ENCODE measurements at regions not wholly inside any gene's neighbourhood (a gene's known extent, or its start where the extent isn't known, plus 50 kb on each side); places are given as distances from the start of the nearest gene placed in this dataset.

- DNase-seq (ENCODE audit: low spot score), result no peak
- no peak for TF ChIP-seq CTCF (IDR thresholded peaks at IDR 0.05; ENCODE audit: extremely low read depth, missing control alignments)
Observed at GRCh38 chr7:46186131-46186530, 265.1 kb upstream of the IGFBP3 start.

GRCh38 chr7:46179061-46179610 lies 258.1 kb upstream of the IGFBP3 start:
- DNase-seq (ENCODE audit: low spot score), result no peak
- TF ChIP-seq CTCF (IDR thresholded peaks at IDR 0.05; ENCODE audit: extremely low read depth, missing control alignments), result no peak

GRCh38 chr7:46178661-46179060 lies 257.6 kb upstream of the IGFBP3 start:
- DNase-seq (ENCODE audit: low spot score), result no peak

GRCh38 chr7:46177821-46178220 lies 256.7 kb upstream of the IGFBP3 start:
- no peak for DNase-seq (ENCODE audit: low spot score)
- TF ChIP-seq CTCF (IDR thresholded peaks at IDR 0.05; ENCODE audit: extremely low read depth, missing control alignments), result no peak

More at GRCh38 chr7:46178661-46179060, 257.6 kb upstream of the IGFBP3 start:
- TF ChIP-seq CTCF (IDR thresholded peaks at IDR 0.05; ENCODE audit: extremely low read depth, missing control alignments), result no peak

- DNase-seq (ENCODE audit: low spot score), result no peak
- no peak for TF ChIP-seq CTCF (IDR thresholded peaks at IDR 0.05; ENCODE audit: extremely low read depth, missing control alignments)
Observed at GRCh38 chr7:46175221-46175620, 254.1 kb upstream of the IGFBP3 start.

- no peak for DNase-seq (ENCODE audit: low spot score)
- TF ChIP-seq CTCF (IDR thresholded peaks at IDR 0.05; ENCODE audit: extremely low read depth, missing control alignments), result no peak
Observed at GRCh38 chr7:46174196-46174580, 253.1 kb upstream of the IGFBP3 start.

GRCh38 chr7:46173476-46174195 lies 252.6 kb upstream of the IGFBP3 start:
- no peak for DNase-seq (ENCODE audit: low spot score)
- no peak for TF ChIP-seq CTCF (IDR thresholded peaks at IDR 0.05; ENCODE audit: extremely low read depth, missing control alignments)
